Renal cortical epithelial cell (primary cell): ENCODE measurements at regions not wholly inside any gene's neighbourhood (a gene's known extent, or its start where the extent isn't known, plus 50 kb on each side); places are given as distances from the start of the nearest gene placed in this dataset.
"Not testable (repeated sequence)": the region's sequence is repeated elsewhere in the genome, so short reads cannot be mapped to it uniquely, and the experiment has no call there.

Experiments
- DNase-seq: peaks from one replicate; pipeline ENCODE4 v3.0.0-alpha.2; 2011; ENCODE audit warnings: low read depth

DNA sequence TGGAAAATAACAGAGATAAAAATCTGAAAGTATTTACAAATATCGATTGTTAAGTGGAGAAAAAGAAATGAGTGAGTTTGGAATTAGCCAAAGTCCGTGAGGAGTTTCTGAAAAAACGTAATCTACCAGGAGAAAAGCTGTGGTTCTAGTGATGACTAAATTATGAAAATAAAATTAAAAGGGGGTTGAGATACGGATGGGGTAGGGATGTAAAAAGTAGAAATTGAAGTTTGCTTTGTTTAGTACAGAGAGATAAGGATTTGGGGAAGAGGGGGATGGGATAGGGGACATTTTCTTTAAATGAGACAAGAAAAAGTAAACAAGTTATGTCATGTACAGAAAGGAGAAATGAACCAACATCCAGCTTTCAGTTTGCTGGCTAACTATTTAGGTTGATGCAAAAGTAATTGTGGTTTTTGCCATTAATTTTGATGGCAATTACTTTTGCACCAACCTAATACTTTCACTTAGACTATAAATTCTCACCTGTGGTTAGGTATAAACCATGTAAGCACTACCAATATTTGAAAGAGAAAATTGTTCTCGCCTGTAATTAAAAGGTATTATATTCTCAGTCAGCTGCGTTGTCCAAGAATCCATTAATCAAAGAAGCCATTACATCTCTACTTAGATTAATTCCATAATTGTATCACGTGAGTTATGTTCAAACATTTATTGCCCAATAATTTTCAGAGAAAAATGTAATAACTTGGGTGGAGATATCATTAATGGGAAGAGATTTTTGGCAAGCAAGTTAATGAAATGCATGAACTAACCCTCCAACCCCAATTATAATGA is 143.0 kb upstream of the NRP1 start:
- no peak for DNase-seq

DNA sequence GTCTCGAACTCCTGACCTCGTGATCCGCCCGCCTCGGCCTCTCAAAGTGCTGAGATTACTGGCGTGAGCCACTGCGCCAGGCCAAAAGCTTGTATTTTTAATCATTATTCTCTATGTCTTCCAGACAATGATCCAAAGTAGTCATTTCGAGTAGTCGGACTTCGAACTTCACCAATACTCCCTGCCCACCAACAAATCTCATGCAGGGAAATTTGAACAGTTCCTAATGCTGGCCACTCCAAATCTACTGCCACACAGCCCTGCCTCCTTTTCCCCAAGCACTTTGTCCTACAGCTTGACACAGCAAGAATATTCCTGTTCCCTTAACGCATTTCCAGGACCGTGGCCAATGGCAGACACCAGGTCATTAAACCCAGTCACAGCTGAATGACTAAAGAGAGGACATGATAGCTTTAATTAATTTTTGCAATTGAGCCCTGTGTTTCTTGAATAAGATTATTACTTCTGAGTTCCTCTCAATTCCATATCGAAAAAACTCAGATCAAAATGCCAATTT is 142.3 kb upstream of the NRP1 start:
- no peak for DNase-seq

DNA sequence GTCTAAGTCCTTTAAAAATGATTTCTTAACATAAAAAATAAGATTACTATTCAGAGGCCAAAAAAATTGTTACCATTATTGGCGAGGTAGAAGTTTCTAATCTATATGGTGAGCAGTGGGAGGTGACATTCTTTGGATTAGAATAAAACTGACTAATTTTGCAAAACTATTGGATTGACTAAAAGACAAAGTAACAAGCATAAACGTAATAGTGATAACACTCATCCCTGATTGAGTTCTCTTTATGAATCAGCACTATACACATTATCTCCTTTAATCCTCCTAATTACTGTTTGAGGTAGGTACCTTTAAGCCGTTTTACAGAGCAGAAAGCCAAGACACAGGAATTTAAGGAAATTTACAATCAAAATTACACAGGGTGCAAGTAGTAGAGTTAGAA is 139.2 kb upstream of the NRP1 start:
- DNase-seq: no peak

DNA sequence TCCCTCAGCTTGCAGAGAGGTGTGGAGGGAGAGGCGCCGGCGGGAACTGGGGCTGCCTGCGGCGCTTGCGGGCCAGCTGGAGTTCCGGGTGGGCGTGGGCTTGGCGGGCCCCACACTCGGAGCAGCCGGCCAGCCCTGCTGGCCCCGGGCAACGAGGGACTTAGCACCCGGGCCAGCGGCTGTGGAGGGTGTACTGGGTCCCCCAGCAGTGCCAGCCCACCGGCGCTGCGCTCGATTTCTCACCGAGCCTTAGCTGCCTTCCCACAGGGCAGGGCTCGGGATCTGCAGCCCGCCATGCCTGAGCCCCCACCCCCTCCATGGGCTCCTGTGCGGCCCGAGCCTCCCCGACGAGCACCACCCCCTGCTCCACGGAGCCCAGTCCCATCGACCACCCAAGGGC is 133.5 kb upstream of the NRP1 start:
- not testable (repeated sequence) for DNase-seq

DNA sequence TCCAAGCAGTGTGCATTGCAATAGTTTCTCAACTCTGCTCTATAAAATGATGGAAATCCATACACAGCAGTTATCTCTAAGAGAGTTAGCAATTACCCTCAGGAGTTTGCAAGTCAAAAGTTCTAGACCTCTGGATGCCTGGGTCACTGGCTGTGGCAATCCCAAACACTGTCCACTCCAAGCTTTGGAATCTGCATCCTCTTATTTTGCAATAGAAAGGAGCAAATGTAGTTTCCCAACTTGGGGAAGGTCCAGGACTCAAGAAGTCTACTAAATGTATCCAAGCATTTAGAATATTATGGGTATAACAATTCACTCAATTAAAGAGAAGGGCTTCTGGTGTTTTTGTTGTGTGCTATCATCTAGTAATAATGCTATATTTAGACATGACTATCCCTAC is 131.3 kb upstream of the NRP1 start:
- no peak for DNase-seq

DNA sequence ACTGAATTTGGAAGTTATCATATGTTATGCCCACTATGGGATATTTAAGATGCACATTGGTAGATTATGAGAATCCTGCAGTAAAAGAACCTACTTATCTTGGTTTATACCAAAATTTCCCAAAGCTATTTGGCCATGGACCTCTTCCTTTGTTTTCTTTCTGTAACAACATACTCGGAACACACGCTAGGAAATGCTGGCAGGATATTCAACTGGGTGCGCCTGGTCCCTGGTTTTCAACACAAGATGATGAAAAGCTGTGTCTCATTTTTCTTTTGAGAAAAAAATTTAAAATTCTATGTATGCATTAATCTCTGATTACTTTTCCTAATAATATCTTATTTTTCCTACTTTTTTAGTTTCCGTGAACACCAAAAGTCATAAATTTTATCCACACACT is 128.5 kb upstream of the NRP1 start:
- DNase-seq: no peak

DNA sequence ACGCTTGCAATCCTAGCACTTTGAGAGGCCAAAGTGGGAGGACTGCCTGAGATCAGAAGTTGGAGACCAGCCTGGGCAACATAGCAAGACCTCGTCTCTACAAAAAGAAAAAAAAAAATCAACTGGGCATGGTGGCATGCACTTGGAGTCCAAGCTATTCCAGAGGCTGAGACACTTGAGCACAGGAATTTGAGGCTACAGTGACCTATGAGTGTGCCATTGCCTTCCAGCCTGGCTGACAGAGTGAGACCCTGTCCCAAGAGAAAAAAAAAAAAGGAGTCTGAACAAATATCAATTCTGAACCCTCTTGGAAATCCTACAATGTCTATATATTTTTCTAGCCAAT is 126.8 kb upstream of the NRP1 start:
- DNase-seq: no peak

DNA sequence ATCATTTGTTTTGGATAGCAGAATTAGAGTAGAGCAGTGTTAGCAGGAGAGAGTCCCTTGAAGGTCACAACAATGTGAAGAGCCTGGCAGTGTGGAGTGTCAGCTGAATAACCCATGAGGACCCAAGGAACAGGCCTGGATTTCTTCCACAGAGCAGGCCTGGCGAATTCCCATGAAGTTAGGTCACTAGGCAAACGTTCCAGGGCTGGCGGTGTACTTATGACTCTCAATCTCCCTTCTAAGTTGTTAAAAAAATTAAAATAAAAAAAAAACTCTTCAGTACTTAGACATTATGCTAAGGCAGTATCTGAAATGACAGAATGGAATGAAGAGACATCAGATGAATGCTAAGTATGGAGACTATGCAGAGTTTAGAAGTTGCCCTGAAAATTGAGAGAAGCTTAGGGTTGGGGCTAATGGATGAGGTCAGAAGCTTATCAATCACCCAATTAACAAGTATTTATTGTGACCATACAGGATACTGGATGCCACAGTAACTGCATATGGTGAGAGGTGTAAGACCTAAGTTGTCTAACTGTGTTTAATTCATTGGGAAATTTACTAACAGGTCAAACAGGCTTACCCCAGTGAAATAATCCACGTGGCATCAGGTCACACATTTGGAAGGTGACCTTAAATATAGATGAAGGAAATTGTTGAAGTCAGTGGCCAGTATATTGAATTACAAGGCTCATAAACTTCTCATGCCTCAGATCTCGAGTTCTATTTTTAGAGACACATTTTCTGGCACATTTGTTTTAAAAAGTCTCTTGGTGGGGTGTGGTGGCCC is 126.2 kb upstream of the NRP1 start:
- DNase-seq: peak; percentile 8

DNA sequence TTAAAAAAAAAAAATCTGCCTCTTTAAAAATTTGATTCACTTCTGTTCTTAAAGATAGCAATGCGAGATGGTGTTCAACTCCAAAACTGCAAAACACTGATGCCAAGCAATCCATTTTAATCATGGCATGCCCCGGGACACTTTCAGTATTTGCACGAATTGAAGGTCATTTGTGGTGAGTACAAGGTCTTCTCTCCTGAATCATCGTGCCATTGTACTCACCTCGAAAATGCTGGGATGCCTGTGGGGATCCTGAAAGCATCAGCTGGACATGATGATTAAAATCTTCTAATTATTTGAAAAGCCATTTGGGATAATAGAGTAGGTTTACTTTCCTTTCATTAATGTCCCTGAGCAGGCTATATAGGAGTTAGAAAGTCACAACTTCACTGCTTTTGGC is 125.1 kb upstream of the NRP1 start:
- peak; percentile 36 for DNase-seq

DNA sequence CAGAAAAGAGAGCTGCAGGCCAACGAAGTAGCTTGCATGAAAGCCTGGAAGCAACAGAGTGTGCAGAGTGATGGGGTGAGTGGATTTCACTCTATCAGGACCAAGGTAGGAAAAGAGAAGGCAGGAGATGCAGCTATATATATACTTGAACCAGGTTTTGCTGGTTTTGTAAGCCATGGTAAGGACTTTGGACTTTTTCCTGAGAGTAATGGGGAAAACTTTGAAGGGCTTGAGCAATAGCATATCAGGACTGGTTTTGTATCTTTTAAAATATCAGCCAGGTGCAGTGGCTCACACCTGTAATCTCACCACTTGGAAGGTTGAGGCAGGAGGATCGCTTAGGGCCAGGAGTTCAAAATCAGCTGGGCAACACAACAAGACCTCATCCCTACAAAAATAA is 120.6 kb upstream of the NRP1 start:
- DNase-seq: peak; percentile 7

DNA sequence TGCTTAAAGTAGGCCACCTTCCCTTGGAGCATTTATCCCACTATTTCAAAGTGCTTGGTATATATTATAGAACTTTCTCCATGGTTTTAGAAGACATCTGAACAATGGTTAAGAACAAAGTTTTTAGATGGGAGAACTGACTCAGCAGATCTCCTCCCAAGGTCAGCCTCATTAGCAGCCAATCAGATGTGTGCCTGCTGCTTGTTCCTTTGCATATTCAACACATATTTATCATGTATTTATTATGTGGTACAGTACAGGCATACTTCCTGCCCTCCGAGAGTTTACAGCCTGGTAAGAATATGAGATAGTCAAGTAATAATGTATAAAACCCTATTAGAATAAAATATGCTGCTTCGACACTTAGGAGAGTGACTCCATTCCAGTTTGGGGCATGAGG is 120.1 kb upstream of the NRP1 start:
- no peak for DNase-seq

DNA sequence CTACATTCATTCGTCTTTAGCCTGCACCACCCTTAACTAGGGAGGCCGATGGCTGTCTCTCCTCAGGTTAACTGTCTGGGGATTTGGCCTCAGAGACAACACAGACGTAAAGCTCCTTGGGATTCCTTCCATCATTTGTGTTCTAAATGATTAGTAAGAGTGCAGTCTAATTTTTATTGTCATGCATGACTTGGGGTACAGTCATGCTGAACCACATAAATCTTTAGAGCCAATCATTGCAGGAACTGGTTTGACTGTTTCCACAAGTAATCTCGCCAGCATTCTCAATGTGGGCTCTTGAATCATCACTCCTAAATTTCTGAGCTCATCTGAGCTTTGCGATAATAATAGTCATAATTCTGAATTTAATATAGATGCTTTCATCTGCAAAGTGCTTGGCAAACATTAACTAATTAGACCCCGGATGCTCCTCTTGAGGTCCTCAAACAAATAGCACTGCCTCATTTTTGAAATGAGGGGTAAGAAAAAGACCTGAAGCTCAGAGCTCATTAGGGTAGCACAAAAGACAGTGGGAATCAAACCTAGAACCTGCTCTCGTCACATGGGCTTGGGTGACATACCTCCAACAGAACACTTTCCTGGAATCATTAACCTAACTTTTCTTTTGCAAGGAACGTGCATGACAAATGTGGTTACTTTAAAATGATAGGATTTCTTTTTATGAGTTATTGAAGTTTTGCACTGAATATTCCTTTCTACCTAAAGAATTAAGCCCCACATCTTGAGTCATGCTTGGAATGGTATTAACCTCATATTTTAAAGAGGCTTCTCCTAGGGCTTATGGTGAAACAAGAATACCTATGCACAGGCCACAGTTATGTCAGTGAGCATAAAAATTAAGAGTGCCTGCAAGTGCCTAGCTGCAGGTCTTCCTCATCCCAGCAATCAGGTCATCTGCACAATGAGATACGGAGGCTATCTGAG is 118.9 kb upstream of the NRP1 start:
- peak; percentile 91 for DNase-seq

DNA sequence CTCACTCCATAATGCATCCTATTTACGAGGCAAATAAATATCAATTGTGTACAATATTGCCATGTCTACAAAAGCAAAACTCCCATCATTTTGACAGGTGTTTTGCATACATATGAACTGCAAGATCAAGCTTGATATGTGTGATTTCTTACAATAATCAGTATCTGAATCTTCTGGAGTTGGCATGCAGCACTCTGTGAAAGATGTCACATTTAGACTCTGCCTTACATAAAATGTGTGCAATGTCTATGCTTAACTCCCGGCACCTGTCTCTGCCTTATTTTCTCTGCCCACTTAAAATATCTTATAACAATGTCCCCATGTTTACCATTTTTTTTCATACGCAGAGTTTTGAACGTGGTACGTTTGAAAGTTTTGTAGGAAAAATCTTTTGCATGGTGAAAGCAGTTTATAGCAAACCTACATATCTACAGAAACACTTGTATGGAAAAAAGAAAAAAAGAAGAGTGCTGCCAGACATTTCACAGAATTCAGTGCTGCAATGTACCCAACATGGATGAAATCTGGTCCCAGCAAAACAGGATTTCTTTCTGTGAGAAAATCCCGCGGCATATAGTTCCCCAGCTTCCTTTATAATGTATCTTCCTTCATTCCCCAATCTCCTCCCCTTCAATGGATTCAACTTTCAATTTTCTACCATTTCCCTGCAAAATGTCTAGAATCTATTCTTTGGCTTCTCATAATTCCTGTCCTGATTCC is 114.1 kb upstream of the NRP1 start:
- no peak for DNase-seq

DNA sequence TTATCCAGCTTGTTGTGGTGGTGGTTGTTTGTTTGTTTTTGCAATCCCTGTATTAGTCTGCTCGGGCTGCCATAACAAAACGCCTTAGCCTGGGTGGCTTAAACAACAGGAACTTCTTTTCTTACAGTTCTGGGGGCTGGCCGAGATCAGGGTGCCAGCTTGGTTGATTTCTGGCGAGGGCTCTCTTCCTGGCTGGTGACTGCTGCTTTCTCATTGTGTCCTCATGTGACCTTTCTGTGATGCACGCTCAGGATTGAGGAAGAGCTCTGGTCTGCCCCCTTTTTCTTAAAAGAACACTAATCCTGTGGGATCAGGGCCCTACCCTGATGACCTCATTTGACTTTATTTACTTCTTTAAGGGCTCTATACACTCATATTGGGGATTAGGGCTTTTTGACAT is 107.1 kb upstream of the NRP1 start:
- DNase-seq: no peak

DNA sequence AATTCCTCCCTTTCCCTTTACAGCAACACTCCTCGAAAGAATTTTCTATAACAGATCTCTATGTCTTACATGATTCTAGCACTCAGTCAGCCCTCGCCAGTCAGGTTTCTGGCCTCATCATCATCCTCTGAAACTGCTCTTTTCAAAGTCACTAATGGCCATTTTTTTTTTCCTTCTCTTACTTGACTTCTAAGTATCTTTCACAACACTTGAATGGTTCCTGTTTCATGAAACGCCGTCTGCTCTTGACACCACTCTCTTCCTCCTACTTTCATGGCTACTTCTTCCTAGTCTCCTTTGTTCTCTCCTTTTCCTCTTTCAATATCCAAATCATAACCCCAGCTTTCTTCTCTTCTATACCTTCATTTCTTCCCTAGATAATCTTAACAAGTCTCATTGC is 100.5 kb upstream of the NRP1 start:
- DNase-seq: no peak

DNA sequence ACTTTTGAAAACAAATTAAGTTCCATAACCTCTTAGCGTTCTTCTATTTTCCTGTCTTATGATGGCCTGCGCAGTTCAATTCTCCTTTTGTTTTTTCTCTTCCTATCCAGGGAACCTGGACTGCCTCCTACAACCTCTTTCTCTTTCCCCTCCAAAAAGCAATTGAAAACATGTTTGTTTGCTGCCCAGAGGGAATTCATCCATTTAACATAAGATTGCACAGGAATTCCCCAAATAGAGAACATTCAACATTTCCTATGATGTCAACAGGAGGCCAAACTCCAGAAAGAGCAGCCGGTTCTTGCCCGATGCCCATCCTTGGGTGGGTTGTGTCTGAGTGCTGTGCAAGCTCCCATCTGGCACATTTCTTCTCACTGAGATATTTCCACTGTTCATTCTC is 94.2 kb upstream of the NRP1 start:
- no peak for DNase-seq

DNA sequence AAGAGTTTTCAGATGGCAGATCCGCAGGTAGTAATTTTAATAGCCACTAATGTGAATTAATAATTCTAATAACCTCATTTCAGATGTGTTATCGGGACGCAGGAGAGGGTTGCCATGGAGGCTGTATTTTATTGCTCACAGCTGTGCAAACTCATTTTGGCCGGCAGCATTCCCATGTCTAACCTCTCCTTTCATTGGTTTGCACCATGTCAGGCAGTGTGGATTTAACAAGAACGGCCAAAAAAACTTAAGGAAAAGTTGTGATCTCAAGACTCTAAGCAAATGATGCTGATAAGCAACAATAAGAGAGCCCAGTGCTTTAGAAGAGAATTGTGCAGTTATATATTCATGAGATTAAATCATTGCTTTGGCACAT is 88.7 kb upstream of the NRP1 start:
- no peak for DNase-seq

DNA sequence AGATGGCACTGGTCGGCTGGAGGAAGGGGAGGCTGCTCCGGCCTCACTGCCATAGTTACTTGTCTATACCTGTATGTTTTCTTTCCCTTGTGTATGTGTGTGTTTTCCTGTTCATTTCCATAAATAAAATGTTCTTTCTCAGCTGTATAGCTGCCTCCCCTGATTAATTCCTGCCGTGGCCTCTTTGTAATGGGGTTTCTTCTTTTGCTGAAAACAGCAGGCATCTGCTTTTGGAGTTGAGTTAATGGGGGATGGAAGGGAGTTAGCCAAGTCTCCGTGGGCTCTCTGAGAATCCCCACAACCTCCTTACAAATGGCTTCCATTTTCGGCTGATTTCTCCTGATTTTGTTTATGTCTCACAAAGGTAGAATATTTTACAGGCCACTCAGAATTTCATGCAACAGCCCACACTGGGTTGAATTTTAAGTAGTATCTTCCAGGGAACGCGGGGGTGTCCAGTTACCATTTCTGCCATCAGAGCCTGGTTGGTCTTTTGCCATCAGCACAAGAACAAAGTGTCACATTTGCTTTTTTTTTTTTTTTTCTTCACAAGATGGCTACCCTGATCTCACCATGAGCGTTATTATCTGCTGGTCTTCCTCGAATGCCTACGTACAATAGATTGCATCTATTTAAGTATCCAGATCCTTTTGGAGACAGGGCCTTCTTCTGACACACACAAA is 88.1 kb upstream of the NRP1 start:
- no peak for DNase-seq

DNA sequence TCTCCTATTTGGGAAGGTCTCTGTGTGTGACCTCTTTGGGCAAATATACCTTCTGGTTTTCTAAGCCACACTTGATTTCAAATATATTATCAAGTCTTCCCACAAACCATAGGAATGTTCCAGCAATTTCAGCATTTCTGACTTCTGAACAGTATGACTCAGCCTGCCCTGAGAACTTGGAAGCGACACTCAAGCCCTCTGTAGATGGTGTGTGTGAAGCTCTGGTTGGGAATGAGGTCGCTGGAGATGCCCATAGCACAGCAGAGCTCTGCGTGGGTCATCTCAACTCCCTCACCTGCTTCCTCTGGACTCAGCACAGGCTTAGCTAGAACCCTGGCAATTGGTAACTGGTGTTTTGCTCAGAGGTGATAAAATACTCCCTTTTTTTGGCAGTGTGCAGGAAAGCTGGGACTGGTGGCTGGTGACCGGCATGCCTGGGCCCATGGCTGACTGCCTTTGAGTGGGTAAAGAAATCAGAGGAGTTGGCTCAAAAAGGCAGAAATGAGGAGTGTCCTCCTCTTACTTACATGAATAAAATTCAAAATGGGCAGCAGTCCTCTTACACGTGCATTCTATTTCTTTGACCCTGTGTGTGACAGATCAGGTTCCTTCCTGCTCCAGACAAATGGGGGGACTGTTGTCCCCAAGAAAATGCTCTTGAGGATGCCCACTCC is 87.5 kb upstream of the NRP1 start:
- peak; percentile 98 for DNase-seq

DNA sequence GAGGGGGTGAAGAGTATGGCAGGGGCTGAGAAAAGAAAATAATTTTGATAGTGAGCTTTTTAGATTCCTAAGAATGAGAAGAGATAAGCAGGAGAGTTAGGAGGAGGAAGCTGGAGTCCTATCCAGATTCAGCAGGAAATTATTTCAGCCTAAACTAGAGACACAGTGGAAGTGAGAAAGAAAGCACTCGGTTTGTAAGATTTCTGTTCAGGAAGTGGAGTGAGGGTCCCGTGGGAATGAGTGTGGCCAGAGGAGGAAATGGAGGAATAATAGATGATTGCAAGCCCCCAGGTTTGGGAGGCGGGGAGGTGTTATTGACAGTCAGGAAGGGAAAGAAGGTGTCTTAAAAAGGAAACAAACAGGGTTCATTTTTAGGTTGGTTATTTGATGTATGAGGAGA is 84.8 kb upstream of the NRP1 start:
- no peak for DNase-seq
